Stimulated activated naive B cell treated with anti-CD40 and anti-IgM and Interleukin-4, amounts not matched to agents 10 μg/mL and 1 μg/mL and 100 μg/mL, for 72 hours (primary cell): ENCODE measurements at regions not wholly inside any gene's neighbourhood (a gene's known extent, or its start where the extent isn't known, plus 50 kb on each side); places are given as distances from the start of the nearest gene placed in this dataset.

Experiments used
- ATAC-seq, 2 donors: fragments of 150-1000 bp; cut with Tn5 transposase; replicated peaks; 2 replicates each; pipeline ENCODE4 v1.10.0; 2021; ENCODE audit warnings: moderate library complexity in 1 of 2
- DNase-seq: peaks from one replicate; pipeline ENCODE4 v3.0.0; 2021
- H3K27ac Mint-ChIP-seq: one replicate; pipeline ENCODE4 v1.8.0; 2022; ENCODE audit warnings: mild to moderate bottlenecking, mixed read lengths
- H3K27me3 Mint-ChIP-seq, 2 donors: one replicate each; pipeline ENCODE4 v1.8.0; 2022; ENCODE audit warnings: mixed read lengths in 2 of 2
- H3K36me3 Mint-ChIP-seq, 2 donors: one replicate each; pipeline ENCODE4 v1.8.0; 2022; ENCODE audit warnings: mixed read lengths in 2 of 2, mild to moderate bottlenecking in 1 of 2
- H3K4me1 Mint-ChIP-seq, 2 donors: one replicate each; pipeline ENCODE4 v1.8.0; 2022; ENCODE audit warnings: mixed read lengths in 2 of 2, mild to moderate bottlenecking in 1 of 2
- H3K4me3 Mint-ChIP-seq, 2 donors: one replicate each; pipeline ENCODE4 v1.8.0; 2022; ENCODE audit warnings: mild to moderate bottlenecking in 2 of 2, mixed read lengths in 2 of 2, moderate library complexity in 1 of 2
- H3K9me3 Mint-ChIP-seq, 2 donors: one replicate each; pipeline ENCODE4 v1.8.0; 2022; ENCODE audit warnings: mixed read lengths in 2 of 2, mild to moderate bottlenecking in 1 of 2

- DNase-seq, result no peak
- H3K4me3 Mint-ChIP-seq, result no peak overlapping the region
- no peaks in the 10 kb centered on the region for H3K4me1 Mint-ChIP-seq
- H3K36me3 Mint-ChIP-seq, result no peaks in the 10 kb centered on the region
- ATAC-seq, result no peak
- H3K27me3 Mint-ChIP-seq, result no peaks in the 10 kb centered on the region
- H3K9me3 Mint-ChIP-seq, result peaks cover 12 to 15% of the 10 kb centered on the region in 2 donors
- no peak overlapping the region for H3K27ac Mint-ChIP-seq
Observed at GRCh38 chr12:90631591-90632212, 323.3 kb downstream of the CCER1 start.

- peaks cover 12 to 16% of the 10 kb centered on the region in 2 donors for H3K9me3 Mint-ChIP-seq
- H3K36me3 Mint-ChIP-seq, result no peaks in the 10 kb centered on the region
- DNase-seq, result no peak
- H3K27me3 Mint-ChIP-seq, result no peaks in the 10 kb centered on the region
- H3K4me1 Mint-ChIP-seq, result no peaks in the 10 kb centered on the region
- H3K27ac Mint-ChIP-seq, result no peak overlapping the region
- no peak for ATAC-seq
- H3K4me3 Mint-ChIP-seq, result no peak overlapping the region
Observed at GRCh38 chr12:90630006-90630405, 325.0 kb downstream of the CCER1 start.

DNA sequence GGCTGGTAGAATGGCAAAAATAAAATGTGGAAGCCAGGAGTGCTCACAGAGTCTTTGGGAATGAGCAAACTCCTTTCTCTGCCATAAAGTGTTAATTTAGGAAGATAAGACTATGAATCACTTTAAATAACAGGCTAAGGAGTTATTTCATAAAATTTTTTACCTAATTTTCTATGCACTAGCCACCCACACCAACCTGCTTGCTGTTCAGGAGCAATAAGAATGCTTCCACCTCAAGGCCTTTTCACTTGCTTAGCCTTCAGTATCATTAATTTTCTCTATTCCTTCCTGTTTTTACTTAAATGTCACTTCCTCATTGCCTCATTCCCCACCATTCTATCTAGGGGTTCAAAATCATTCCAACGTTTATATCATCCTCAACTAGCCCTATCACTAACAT, 326.8 kb downstream of the CCER1 start:
- no peak overlapping the region for H3K4me3 Mint-ChIP-seq
- DNase-seq (no peak), ATAC-seq (no peak)
- H3K27me3 Mint-ChIP-seq, result no peaks in the 10 kb centered on the region
- H3K4me1 Mint-ChIP-seq, result no peaks in the 10 kb centered on the region
- no peaks in the 10 kb centered on the region for H3K36me3 Mint-ChIP-seq
- H3K9me3 Mint-ChIP-seq, result peaks cover 4 to 9% of the 10 kb centered on the region in 2 donors
- H3K27ac Mint-ChIP-seq, result no peak overlapping the region

GRCh38 chr12:90627180-90627896, 327.6 kb downstream of the CCER1 start:
- H3K9me3 Mint-ChIP-seq, result peaks cover 2 to 8% of the 10 kb centered on the region in 2 donors
- H3K36me3 Mint-ChIP-seq, result no peaks in the 10 kb centered on the region
- no peak for DNase-seq
- ATAC-seq, result no peak
- H3K4me1 Mint-ChIP-seq, result no peaks in the 10 kb centered on the region
- no peak overlapping the region for H3K4me3 Mint-ChIP-seq
- no peaks in the 10 kb centered on the region for H3K27me3 Mint-ChIP-seq
- H3K27ac Mint-ChIP-seq, result no peak overlapping the region

- DNase-seq (no peak), ATAC-seq (no peak)
- Mint-ChIP-seq H3K4me1 (no peaks in the 10 kb centered on the region), H3K27ac (no peak overlapping the region), H3K27me3 (no peaks in the 10 kb centered on the region), H3K9me3 (peaks cover 2 to 8% of the 10 kb centered on the region in 2 donors), H3K4me3 (no peak overlapping the region), H3K36me3 (no peaks in the 10 kb centered on the region)
Observed at GRCh38 chr12:90622431-90622830, 332.5 kb downstream of the CCER1 start.

DNA sequence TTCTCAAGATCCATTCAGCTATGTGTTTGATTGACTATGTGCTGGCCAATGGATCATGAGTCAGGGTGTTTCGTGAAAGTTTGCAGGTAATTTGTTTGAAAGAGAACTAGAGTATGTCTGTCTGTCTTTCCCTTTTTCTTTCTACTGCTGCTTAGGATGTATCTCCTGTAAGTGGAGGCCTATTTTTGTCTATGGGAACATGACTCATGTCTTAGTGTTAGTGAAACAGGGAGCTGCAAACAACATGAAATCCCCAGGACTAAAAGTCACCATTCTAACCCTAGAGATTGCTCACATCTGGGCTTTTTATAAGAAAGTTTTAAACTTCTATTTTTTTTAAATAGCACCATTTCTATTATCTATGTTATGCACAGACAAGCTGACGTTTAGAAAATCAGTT, 333.0 kb downstream of the CCER1 start:
- Mint-ChIP-seq H3K4me1 (no peaks in the 10 kb centered on the region), H3K27ac (no peak overlapping the region), H3K27me3 (no peaks in the 10 kb centered on the region), H3K36me3 (no peaks in the 10 kb centered on the region), H3K4me3 (no peak overlapping the region), H3K9me3 (peaks cover 0 to 3% of the 10 kb centered on the region in 2 donors)
- ATAC-seq (no peak), DNase-seq (no peak)

- H3K4me3 Mint-ChIP-seq, result no peak overlapping the region
- H3K9me3 Mint-ChIP-seq, result no peaks in the 10 kb centered on the region
- no peaks in the 10 kb centered on the region for H3K36me3 Mint-ChIP-seq
- ATAC-seq (no peak), DNase-seq (no peak)
- H3K4me1 Mint-ChIP-seq, result no peaks in the 10 kb centered on the region
- no peaks in the 10 kb centered on the region for H3K27me3 Mint-ChIP-seq
- H3K27ac Mint-ChIP-seq, result no peak overlapping the region
Observed at GRCh38 chr12:90619943-90620342, 335.0 kb downstream of the CCER1 start.

DNA sequence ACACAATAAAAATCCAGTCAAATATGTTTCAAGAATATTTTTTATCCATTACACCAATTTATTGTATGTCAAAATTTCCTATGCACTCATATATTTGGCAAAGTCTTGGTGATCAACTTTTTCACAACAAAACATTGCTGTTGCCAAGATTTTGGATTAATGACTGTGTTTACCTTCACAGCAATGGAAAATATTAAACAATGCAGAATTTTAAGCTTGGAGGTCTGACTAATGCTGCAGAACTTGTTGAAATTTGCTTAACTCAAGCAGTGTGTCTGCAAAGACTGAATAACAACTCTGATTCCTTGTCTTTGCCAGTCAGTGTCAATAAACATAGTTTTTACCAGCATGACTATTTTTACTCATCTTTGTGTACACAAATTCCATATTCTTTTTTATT, 336.4 kb downstream of the CCER1 start:
- Mint-ChIP-seq H3K4me1 (no peaks in the 10 kb centered on the region), H3K9me3 (no peaks in the 10 kb centered on the region), H3K36me3 (no peaks in the 10 kb centered on the region), H3K27me3 (no peaks in the 10 kb centered on the region), H3K4me3 (no peak overlapping the region), H3K27ac (no peak overlapping the region)
- ATAC-seq (no peak), DNase-seq (no peak)

GRCh38 chr12:90611891-90612290, 343.1 kb downstream of the CCER1 start:
- H3K27me3 Mint-ChIP-seq, result no peaks in the 10 kb centered on the region
- no peaks in the 10 kb centered on the region for H3K36me3 Mint-ChIP-seq
- H3K27ac Mint-ChIP-seq, result no peak overlapping the region
- DNase-seq (no peak), ATAC-seq (no peak)
- peaks cover 0 to 2% of the 10 kb centered on the region in 2 donors for H3K9me3 Mint-ChIP-seq
- no peaks in the 10 kb centered on the region for H3K4me1 Mint-ChIP-seq
- no peak overlapping the region for H3K4me3 Mint-ChIP-seq

- Mint-ChIP-seq H3K4me1 (no peaks in the 10 kb centered on the region), H3K9me3 (peaks cover 0 to 2% of the 10 kb centered on the region in 2 donors), H3K4me3 (no peak overlapping the region), H3K27me3 (no peaks in the 10 kb centered on the region), H3K36me3 (no peaks in the 10 kb centered on the region), H3K27ac (no peak overlapping the region)
- DNase-seq (no peak), ATAC-seq (no peak)
Observed at GRCh38 chr12:90611048-90611447, 343.9 kb downstream of the CCER1 start.

- DNase-seq (no peak), ATAC-seq (no peak)
- Mint-ChIP-seq H3K4me3 (no peak overlapping the region), H3K9me3 (no peaks in the 10 kb centered on the region), H3K27ac (no peak overlapping the region), H3K36me3 (no peaks in the 10 kb centered on the region), H3K27me3 (no peaks in the 10 kb centered on the region), H3K4me1 (no peaks in the 10 kb centered on the region)
Observed at GRCh38 chr12:90593596-90594295, 361.2 kb downstream of the CCER1 start.

GRCh38 chr12:90589956-90590355, 365.0 kb downstream of the CCER1 start:
- H3K4me1 Mint-ChIP-seq, result no peaks in the 10 kb centered on the region
- H3K4me3 Mint-ChIP-seq, result no peak overlapping the region
- peaks cover 7 to 9% of the 10 kb centered on the region in 2 donors for H3K9me3 Mint-ChIP-seq
- H3K36me3 Mint-ChIP-seq, result no peaks in the 10 kb centered on the region
- H3K27ac Mint-ChIP-seq, result no peak overlapping the region
- DNase-seq, result no peak
- no peak for ATAC-seq
- H3K27me3 Mint-ChIP-seq, result no peaks in the 10 kb centered on the region

DNA sequence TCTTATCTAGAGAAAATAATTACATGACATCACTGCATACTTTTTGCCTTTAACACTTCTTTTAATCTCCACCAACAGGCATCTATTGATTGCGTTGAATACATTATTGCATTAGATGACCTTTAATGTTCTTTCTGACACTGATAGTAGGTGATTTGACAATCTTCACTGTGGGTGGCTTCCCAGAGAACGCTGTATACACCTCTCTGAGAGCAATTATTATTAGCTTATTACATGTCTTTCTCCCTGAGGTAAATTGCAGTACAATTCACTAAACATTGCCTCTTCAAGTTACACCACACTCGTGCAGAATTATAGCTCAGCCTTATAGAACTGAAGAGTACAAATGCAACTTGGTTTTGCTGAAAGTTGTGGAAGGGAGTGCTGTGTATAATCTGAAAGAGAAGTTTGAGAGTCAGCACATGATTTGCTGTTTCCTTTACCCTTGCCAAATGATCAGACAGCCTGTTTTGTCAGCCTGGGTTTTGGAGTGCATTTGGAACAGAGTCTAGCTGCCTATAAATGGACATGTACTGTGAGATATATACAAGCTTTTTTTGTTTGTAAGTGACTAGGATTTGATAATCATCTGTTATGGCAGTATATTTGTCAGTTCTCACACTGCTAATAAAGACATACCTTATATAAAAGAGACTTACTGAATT, 369.2 kb downstream of the CCER1 start:
- DNase-seq (no peak), ATAC-seq (no peak)
- H3K4me3 Mint-ChIP-seq, result no peak overlapping the region
- no peaks in the 10 kb centered on the region for H3K36me3 Mint-ChIP-seq
- no peaks in the 10 kb centered on the region for H3K27me3 Mint-ChIP-seq
- no peaks in the 10 kb centered on the region for H3K4me1 Mint-ChIP-seq
- no peak overlapping the region for H3K27ac Mint-ChIP-seq
- peaks cover 7 to 9% of the 10 kb centered on the region in 2 donors for H3K9me3 Mint-ChIP-seq

DNA sequence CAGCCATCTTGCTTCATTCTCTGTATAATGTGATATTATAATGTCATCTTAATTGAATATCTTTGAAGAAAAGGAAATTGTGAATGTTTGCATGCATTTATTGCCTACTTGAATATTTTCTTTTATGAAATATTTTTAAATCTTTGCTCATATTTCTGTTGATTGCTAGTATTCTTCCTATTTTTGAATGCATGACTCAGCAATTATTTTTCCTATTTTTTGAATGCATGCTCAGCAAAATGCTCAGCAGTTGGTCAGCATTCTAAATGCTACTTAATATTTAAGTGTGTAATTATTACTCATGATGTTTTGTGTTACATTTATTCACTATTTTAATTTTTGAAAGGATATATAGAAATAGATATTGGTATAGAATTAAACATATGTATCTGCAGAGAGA, 378.3 kb downstream of the CCER1 start:
- Mint-ChIP-seq H3K4me3 (no peak overlapping the region), H3K4me1 (no peaks in the 10 kb centered on the region), H3K27ac (no peak overlapping the region), H3K36me3 (no peaks in the 10 kb centered on the region), H3K27me3 (no peaks in the 10 kb centered on the region), H3K9me3 (no peaks in the 10 kb centered on the region)
- DNase-seq, result no peak
- no peak for ATAC-seq
